Head of caudate nucleus (tissue), 42 donors: ENCODE measurements at regions not wholly inside any gene's neighbourhood (a gene's known extent, or its start where the extent isn't known, plus 50 kb on each side); places are given as distances from the start of the nearest gene placed in this dataset.
"Not testable (repeated sequence)": the region's sequence is repeated elsewhere in the genome, so short reads cannot be mapped to it uniquely, and the experiment has no call there.

Experiments
- DNase-seq, 42 donors: peaks; one replicate each; pipeline versions ENCODE4 v3.0.0 to v3.0.0-alpha.2; 2020 to 2021; ENCODE audit warnings: mixed read lengths in 7 of 42
- intact Hi-C: fragments of 100-400 bp; cut with DNase I; formaldehyde crosslinking; loops from one replicate; pipeline ENCODE4 v1.15.0; 2022

GRCh38 chr15:30742796-30743195 lies 116.9 kb downstream of the ARHGAP11B start:
- DNase-seq, intact Hi-C loops: not testable (repeated sequence)

- intact Hi-C loops: not testable (repeated sequence)
These were observed 123.1 kb downstream of the ARHGAP11B start for GRCh38 chr15:30749048-30749447.

GRCh38 chr15:30755036-30755687 lies 129.2 kb downstream of the ARHGAP11B start:
- DNase-seq: peak; percentile 62 to 92 (median 80)

More at GRCh38 chr15:30749048-30749447, 123.1 kb downstream of the ARHGAP11B start:
- not testable (repeated sequence) for DNase-seq

DNA sequence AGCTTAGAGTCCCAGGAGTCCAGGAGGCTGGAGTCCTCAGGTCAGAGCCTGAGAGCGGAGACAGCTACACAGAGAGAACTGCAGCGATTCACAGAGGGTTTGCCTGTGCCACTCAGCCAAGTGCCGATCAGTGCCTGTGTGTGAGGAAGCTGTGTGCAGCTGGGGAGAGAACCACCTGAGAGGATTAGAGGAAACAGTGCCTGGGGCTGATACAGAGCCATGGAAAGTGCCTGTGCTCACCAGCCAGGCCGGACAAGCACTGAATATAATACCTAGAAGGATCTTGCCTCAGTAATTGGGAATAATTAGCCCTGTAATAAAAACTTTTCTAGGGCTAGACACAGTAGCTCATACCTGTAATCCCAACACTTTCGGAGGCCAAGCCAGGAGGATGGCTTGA lies 134.7 kb downstream of the ARHGAP11B start:
- DNase-seq, intact Hi-C loops: not testable (repeated sequence)

More at GRCh38 chr15:30755036-30755687, 129.2 kb downstream of the ARHGAP11B start:
- intact Hi-C loops: not testable (repeated sequence)

DNA sequence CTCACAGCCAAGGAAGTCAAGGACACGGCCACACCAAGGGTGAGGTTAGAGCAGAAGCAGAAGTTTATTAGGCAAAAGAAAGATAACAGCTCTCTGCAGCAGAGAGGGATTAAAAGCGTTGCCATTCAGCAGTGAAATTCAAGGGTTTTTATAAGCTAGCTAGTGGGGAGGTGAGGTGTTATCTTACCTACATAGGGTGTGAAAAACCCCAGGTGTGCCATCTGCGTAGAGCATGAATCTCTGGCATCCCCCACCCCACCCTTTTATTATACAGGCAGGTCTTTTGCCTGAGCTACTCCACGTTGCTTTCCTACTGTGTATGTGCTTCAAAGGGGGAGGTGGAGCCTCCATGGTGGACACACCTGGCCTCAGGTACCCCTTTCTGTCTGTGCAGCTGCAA lies 135.4 kb downstream of the ARHGAP11B start:
- DNase-seq, intact Hi-C loops: not testable (repeated sequence)

- DNase-seq, intact Hi-C loops: not testable (repeated sequence)
These were observed 134.2 kb upstream of the FAN1 start for GRCh38 chr15:30769390-30770124.

DNA sequence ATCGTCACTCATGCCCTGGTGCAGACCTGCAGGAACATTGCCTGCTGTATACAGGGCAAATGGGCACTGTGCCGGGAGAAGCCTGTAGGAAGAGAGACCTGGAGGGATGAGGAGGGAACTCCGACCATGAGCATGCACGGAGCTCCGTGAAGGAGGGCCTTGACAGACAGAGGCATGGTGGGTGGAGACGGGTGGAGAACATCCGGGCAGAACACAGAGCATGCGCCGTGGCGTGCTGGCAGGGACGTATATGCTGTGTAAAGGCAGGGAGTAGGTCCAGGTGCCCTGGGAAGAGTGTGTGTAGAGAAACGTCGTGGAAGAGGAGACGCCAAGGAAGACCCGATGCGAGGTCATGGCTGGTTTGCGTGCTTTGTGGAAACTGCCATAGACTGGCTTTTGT lies 133.0 kb upstream of the FAN1 start:
- intact Hi-C loops: no loop called here
- DNase-seq: no peak

DNA sequence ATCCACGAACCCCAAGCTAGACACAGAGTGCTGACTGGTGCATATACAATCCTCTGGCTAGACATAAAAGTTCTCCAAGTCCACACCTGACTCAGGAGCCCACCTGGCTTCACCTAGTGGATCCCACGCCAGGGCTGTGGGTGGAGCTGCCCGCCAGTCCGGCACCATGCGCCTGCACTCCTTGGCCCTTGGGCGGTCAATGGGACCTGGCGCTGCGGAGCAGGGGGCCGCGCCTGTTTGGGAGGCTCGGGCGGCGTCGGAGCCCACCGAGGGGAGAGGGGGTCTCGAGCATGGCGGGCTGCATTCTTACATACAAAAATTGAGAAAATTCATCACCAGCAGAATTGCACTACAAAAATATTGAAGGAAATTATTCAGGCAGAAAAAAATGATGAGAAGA lies 120.7 kb upstream of the FAN1 start:
- intact Hi-C loops: no loop called here
- no peak for DNase-seq

DNA sequence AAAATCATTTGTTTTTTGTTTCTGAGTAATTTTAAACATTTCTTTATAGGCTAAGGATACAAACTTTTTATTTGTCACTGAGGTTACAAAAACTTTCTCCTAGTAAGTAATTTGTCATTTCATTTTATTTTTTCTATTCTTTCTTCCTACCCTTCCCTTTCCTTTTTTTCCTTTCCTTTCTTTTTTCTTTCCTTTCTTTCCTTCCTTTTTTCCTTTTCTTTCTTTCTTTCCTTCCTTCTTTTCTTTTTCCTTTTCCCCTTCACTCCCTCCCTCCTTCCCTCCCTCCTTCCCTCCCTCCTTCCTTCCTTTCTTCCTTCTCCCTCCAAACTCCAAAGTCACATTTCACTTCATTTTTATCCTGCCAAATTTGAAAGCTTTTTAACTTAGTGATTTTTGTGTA lies 115.1 kb upstream of the FAN1 start:
- intact Hi-C loops: no loop called here
- no peak for DNase-seq

DNA sequence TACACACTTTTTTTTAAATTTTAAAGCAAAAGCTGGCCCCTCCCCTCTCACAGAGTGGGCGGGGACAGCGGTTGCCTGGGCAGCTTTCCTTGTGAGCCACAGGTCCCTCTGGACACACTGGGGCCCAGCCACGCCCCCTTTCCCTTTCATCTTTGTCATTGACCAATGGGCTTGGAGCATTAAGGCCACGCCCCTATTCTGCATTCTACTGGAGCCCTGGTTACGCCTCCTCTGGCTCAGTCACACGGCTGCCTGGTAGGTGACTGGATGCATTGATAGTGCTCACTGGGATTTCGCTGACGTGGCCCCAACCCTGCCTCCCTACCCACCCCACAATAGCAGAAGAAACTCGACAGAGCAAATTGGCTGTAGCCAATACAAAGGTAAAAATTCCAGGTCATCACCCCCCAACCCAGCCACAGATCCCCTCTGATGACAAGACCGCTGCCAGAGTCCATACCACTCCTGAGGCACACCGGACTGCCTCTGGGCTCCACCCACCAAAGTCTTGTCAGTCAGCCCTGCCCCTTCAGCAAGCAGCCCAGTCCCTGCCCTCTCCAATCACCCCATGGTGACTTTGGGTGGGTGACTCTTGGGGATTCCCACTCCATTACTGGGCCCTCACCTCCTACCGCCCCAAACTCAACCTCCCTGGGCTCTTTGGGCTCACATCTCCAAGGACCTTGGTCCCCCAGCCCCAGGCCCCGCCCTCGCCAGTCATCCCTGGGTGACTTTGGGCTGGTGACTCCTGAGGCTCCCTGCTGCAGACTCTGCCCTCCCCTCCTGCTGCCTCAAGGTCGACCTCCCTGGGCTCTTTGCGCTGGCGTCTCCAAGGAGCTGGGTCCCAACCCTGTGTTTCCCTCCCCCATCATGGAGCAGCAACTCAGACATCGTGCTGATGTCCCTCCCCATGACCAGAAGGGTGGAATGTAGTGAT lies 112.2 kb upstream of the FAN1 start:
- DNase-seq: no peak
- intact Hi-C loops: no loop called here

DNA sequence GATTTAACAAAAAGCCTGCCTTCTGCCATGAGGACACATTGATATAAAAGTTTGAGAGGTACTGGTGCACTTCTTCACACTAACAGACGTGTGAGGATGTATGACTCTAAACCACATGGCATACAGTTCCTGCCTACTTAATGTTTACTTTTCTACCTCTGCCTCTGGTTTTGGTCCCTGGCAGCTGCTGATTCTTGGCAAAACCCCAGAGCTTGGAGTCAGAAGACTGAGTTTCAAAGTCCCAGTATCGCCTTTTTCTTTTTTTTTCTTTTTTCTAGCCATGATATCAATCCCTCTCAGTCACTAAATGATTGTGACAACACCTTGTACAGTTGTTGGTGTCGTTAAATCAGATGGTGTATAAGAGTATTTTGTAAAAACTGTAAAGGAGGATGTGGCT lies 110.9 kb upstream of the FAN1 start:
- intact Hi-C loops, DNase-seq: not testable (repeated sequence)

DNA sequence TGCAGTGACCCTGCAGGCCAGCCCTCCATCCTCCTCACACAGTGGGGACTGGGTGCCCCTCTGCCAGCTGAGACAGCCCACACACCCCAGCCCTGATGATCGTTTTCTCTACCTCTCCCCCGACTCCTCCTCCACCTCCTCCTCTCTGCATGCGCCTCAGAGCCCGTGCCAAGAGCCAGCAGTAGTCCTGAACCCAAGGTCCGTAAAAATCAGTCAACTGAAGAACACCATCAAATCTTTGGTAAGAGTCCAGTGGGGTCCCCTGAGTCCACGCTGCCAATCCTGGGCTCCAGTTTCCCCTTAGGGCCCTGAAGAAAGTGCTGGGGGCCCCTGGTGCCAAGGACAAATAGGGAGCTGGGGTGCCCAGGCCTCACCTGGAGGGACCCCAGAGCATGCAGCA lies 109.3 kb upstream of the FAN1 start:
- intact Hi-C loops: no loop called here
- no peak for DNase-seq

DNA sequence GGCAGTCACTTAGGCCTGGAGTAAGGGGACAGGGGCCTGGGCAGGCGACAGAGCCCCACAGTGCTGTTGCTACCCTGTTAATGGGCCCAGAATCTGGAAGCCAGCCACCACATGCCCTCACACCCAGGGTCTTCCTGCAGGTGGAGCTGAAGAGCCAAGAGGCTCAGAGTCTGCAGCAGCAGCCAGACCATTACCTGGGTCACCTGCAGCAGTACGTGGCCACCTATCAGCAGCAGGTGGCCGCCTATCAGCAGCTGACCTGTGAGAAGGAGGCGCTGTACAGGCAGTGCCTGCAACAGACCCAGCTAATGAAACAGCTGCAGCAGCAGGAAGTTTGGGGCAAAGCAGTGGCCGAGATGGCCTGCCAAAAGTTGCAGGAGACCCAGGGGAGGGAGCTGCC lies 104.2 kb upstream of the FAN1 start:
- intact Hi-C loops, DNase-seq: not testable (repeated sequence)

DNA sequence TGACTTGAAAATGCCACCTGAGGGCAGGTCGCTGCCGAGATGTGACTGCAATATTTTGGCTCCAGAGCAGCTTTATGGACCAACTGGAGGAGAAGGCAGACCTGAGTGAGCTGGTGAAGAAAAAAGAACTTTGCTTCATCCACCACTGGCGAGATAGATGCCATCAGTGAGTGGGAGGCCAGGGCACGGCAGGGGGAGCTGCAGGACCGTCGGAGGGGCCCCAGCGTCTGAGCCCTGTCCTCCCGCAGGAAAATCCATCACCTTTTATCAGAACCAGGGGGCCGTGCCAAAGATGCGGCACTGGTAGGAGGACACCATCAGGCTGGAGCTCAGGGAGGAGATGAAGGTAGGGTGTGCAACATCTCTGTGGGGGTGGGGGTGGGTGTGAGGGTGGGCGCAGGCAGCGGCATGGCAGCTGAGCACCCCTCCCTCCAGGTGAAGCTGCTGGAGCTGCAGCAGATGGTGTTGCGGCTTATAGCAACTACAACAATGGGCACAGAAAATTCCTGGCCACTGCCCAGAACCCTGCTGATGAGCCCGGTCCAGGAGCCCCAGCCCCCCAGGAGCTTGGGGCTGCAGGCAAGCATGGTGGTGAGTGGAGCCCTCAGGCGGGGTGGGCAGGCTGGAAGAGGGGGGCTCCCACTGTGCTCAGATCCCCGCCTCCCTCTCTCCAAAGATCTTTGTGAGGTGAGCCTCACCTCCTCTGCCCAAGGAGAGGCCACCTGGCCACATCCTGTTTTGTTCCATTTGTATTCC lies 102.4 kb upstream of the FAN1 start:
- peak in 21 of 42 donors; percentile 13 to 63 (median 33) for DNase-seq
- intact Hi-C loops: not testable (repeated sequence)

GRCh38 chr15:30802001-30802400 lies 101.7 kb upstream of the FAN1 start:
- DNase-seq, intact Hi-C loops: not testable (repeated sequence)

GRCh38 chr15:30803703-30804102 lies 100.0 kb upstream of the FAN1 start:
- DNase-seq, intact Hi-C loops: not testable (repeated sequence)

DNA sequence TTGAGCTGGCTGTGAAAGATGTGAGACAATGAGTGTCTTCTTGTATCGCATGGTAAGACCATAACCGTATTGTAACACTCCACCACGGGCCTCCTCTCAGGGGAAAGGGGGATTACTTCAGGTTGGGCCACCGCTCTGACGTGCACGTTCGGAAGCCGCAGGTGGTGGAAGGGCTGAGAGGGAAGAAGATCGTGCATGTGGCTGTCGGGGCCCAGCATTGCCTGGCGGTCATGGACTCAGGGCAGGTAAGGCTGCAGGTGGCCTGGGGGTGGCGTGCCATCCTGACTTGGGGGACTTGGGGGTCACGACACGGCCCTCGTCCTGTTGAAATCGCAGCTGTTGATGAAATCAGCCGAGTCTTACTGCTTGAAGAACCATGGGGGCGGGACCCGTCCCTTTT lies 87.3 kb upstream of the FAN1 start:
- intact Hi-C loops: no loop called here
- no peak for DNase-seq

GRCh38 chr15:30823068-30823813 lies 80.5 kb upstream of the FAN1 start:
- intact Hi-C loops: not testable (repeated sequence)
- DNase-seq: peak in 21 of 42 donors; percentile 9 to 67 (median 38)
